ENCODE measurements at regions not wholly inside any gene's neighbourhood (a gene's known extent, or its start where the extent isn't known, plus 50 kb on each side); places are given as distances from the start of the nearest gene placed in this dataset.

DNA sequence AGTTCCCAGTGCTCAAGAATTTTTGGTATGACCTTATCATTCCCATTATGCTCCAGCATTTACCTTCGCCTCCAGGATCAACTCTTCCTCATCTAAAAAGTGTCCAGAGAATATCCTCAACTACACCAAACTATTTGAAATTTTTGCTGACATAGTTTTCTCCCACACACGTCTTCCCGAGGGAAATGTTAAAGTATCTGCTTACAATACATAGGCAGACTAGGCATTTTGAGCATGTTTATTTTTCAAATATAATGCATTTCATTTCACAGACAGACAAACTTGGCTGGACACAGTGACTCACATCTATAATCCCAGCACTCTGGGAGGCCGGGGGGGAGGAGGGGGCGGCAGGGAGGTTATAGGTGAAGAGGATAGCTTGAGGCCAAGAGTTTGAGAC lies 177.1 kb upstream of the TRIM24 start:
- 71% methylated on average over 5 of the region's 5 CpGs for WGBS
- Histone ChIP-seq H3K9me3 (no peaks in the 10 kb centered on the region), H3K27me3 (no peaks in the 10 kb centered on the region), H3K4me3 (no peak overlapping the region), H3K4me1 (no peaks in the 10 kb centered on the region), H3K36me3 (no peaks in the 10 kb centered on the region), H3K27ac (replicated peaks in 1 of 4) (no peak overlapping the region)
- TF ChIP-seq, protein P1, sequence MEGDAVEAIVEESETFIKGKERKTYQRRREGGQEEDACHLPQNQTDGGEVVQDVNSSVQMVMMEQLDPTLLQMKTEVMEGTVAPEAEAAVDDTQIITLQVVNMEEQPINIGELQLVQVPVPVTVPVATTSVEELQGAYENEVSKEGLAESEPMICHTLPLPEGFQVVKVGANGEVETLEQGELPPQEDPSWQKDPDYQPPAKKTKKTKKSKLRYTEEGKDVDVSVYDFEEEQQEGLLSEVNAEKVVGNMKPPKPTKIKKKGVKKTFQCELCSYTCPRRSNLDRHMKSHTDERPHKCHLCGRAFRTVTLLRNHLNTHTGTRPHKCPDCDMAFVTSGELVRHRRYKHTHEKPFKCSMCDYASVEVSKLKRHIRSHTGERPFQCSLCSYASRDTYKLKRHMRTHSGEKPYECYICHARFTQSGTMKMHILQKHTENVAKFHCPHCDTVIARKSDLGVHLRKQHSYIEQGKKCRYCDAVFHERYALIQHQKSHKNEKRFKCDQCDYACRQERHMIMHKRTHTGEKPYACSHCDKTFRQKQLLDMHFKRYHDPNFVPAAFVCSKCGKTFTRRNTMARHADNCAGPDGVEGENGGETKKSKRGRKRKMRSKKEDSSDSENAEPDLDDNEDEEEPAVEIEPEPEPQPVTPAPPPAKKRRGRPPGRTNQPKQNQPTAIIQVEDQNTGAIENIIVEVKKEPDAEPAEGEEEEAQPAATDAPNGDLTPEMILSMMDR (IDR thresholded peaks at IDR 0.05), result no peak
- TF ChIP-seq POLR2AphosphoS5 (IDR thresholded peaks at IDR 0.05) (no peak), EP300 (IDR thresholded peaks at IDR 0.05) (no peak), POLR2A (IDR thresholded peaks at IDR 0.05; ENCODE audit: low read depth) (no peak)
- intact Hi-C loops (cut with DNase I), result no loop called here
- no peak for DNase-seq (ENCODE audit: extremely low spot score)

DNA sequence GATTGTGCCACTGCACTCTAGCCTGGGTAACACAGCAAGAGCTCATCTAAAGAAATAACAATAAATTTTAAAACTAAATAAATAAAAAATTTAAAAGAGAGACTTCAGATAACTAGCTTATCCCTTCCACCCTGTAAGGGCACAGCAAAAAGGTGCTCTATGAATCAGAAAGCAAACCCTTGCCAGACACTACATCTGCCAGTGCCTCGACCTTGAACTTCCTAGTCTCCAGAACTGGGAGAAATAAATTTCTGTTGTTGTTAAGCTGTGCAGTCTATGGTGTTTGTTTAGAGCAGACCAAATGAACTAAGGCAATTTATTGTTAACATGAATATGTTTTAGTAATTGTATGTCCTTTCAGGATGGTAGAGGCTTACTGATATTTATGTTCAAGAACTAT lies 174.9 kb upstream of the TRIM24 start:
- Histone ChIP-seq H3K27me3 (no peaks in the 10 kb centered on the region), H3K4me1 (no peaks in the 10 kb centered on the region), H3K27ac (replicated peaks in 1 of 4) (no peak overlapping the region), H3K4me3 (no peak overlapping the region), H3K36me3 (no peaks in the 10 kb centered on the region), H3K9me3 (peaks cover 0 to 6% (median 0%) of the 10 kb centered on the region in 4 donors)
- no peak for DNase-seq (ENCODE audit: extremely low spot score)
- intact Hi-C loops (cut with DNase I), result no loop called here
- WGBS, result 85% methylated on average over 1 of the region's 1 CpG
- TF ChIP-seq POLR2A (IDR thresholded peaks at IDR 0.05; ENCODE audit: low read depth) (no peak), EP300 (IDR thresholded peaks at IDR 0.05) (no peak), POLR2AphosphoS5 (IDR thresholded peaks at IDR 0.05) (no peak)
- TF ChIP-seq, protein P1 (IDR thresholded peaks at IDR 0.05), result no peak

DNA sequence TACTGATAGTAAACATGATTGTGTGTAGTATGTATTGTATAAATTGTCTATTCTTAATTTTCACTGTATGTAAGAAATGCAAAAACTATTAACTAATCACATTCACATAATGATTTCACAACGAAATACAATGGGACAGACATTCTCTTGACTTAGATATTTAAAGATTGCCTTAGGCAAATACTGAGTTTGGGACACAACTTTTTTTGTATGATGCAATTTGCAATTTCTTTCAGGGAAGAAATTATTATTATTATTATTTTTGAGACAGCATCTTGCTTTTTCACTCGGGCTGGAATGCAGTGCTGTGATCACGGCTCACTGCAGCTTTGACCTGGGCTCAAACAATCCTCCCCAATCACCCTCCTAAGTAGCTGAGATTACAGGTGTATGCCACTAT lies 173.2 kb upstream of the TRIM24 start:
- TF ChIP-seq POLR2AphosphoS5 (IDR thresholded peaks at IDR 0.05) (no peak), POLR2A (IDR thresholded peaks at IDR 0.05; ENCODE audit: low read depth) (no peak), EP300 (IDR thresholded peaks at IDR 0.05) (no peak)
- TF ChIP-seq, protein P1 (IDR thresholded peaks at IDR 0.05), result no peak
- intact Hi-C loops (cut with DNase I), result no loop called here
- Histone ChIP-seq H3K4me3 (no peak overlapping the region), H3K4me1 (no peaks in the 10 kb centered on the region), H3K9me3 (peaks cover 0 to 7% (median 0%) of the 10 kb centered on the region in 4 donors), H3K36me3 (no peaks in the 10 kb centered on the region), H3K27me3 (no peaks in the 10 kb centered on the region), H3K27ac (replicated peaks in 1 of 4) (no peak overlapping the region)
- DNase-seq (ENCODE audit: extremely low spot score), result no peak
- 79% methylated on average over 3 of the region's 3 CpGs for WGBS

DNA sequence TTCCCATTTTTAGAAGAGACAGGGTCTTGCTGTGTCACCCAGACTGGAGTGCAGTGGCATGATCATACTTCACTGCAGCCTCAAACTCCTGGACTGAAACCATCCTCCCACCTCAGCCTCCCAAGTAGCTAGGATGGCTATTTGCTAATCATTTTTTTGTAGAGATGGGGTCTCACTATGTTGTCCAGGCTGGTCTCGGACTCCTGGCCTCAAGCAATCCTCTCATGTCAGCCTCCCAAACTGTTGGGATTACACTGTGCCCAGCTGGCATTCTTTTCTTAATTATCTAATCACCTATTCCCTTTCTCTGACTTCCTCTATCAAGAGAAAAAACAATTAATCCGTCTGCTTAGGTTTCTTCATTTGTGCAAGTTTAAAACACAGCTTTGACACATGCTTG lies 172.5 kb upstream of the TRIM24 start:
- TF ChIP-seq EP300 (IDR thresholded peaks at IDR 0.05) (no peak), POLR2AphosphoS5 (IDR thresholded peaks at IDR 0.05) (no peak), POLR2A (IDR thresholded peaks at IDR 0.05; ENCODE audit: low read depth) (no peak)
- TF ChIP-seq, protein P1 (IDR thresholded peaks at IDR 0.05), result no peak
- no peak for DNase-seq (ENCODE audit: extremely low spot score)
- no peak overlapping the region for H3K4me3 ChIP-seq
- WGBS, result 53% methylated on average over 2 of the region's 2 CpGs
- no peaks in the 10 kb centered on the region for H3K4me1 ChIP-seq
- H3K36me3 ChIP-seq, result no peaks in the 10 kb centered on the region
- no peak overlapping the region for H3K27ac ChIP-seq (replicated peaks in 1 of 4)
- intact Hi-C loops (cut with DNase I), result no loop called here
- H3K9me3 ChIP-seq, result peaks cover 0 to 7% (median 0%) of the 10 kb centered on the region in 4 donors
- no peaks in the 10 kb centered on the region for H3K27me3 ChIP-seq

DNA sequence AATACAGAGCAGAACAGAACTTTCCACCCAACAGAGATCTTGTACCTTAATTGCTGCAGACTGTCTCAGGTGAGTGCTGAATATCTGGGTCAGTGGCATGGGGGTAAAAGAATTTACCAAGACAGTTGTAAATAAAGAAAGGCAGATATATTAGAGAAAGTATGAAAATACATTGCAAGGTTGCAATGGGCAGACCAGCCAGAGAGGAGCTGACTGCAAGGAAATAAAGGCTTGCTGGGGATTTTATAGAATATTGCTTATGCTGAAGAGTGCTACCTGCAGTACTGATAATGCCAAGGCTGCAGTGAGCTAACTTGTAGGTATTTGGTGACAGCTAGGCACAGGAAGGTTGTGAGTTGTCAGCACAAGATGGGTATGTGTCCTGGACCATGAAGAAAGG lies 171.0 kb upstream of the TRIM24 start:
- no peak for TF ChIP-seq POLR2AphosphoS5 (IDR thresholded peaks at IDR 0.05)
- no peak for TF ChIP-seq POLR2A (IDR thresholded peaks at IDR 0.05; ENCODE audit: low read depth)
- no peak for TF ChIP-seq EP300 (IDR thresholded peaks at IDR 0.05)
- TF ChIP-seq, protein P1 (IDR thresholded peaks at IDR 0.05), result no peak
- no peaks in the 10 kb centered on the region for H3K36me3 ChIP-seq
- H3K27me3 ChIP-seq, result no peaks in the 10 kb centered on the region
- no peak overlapping the region for H3K27ac ChIP-seq (replicated peaks in 1 of 4)
- intact Hi-C loops (cut with DNase I), result no loop called here
- H3K4me3 ChIP-seq, result no peak overlapping the region
- peaks cover 0 to 7% (median 0%) of the 10 kb centered on the region in 4 donors for H3K9me3 ChIP-seq
- DNase-seq (ENCODE audit: extremely low spot score), result no peak
- H3K4me1 ChIP-seq, result no peaks in the 10 kb centered on the region

Data from esophagus muscularis mucosa (tissue), 4 donors.